Testis (tissue), 2 donors: ENCODE measurements at regions not wholly inside any gene's neighbourhood (a gene's known extent, or its start where the extent isn't known, plus 50 kb on each side); places are given as distances from the start of the nearest gene placed in this dataset.
A peak's percentile ranks its signal among the peaks of the same experiment; 100 is the strongest.

Experiments
- DNase-seq: peaks from one replicate; pipeline ENCODE4 v3.0.0-alpha.2; 2019
- H3K27ac ChIP-seq, 2 donors: fragments of 200-600 bp; sonication (generic); one replicate each; pipeline ENCODE4 v1.5.1; 2019
- H3K27me3 ChIP-seq: fragments of 200-600 bp; sonication (generic); one replicate; pipeline ENCODE4 v1.5.1; 2019
- H3K36me3 ChIP-seq: fragments of 200-600 bp; sonication (generic); one replicate; pipeline ENCODE4 v1.5.1; 2017; ENCODE audit warnings: low read depth; ENCODE audit errors: missing control alignments
- H3K4me1 ChIP-seq: fragments of 200-600 bp; sonication (generic); one replicate; pipeline ENCODE4 v1.5.1; 2019
- H3K4me3 ChIP-seq, 2 donors: fragments of 200-600 bp; sonication (generic); one replicate each; pipeline ENCODE4 v1.5.1; 2017 to 2019
- H3K9me3 ChIP-seq: fragments of 200-600 bp; sonication (generic); one replicate; pipeline ENCODE4 v1.5.1; 2017
- CTCF ChIP-seq, 3 experiments: fragments of 450-650 bp in 2 of 3; fragments of 200-600 bp in 1 of 3; sonication (generic) in 1 of 3; IDR thresholded peaks; one replicate each; pipeline ENCODE4 v1.5.1; 2016 to 2019; ENCODE audit warnings: antibody characterized with exemption in 3 of 3, mild to moderate bottlenecking in 2 of 3, moderate library complexity in 1 of 3
- POLR2A ChIP-seq: fragments of 450-650 bp; IDR thresholded peaks from one replicate; pipeline ENCODE4 v1.6.1; 2017; ENCODE audit warnings: antibody characterized with exemption, mild to moderate bottlenecking, moderate library complexity
- WGBS, 2 donors: methylation state at CpG; one replicate each; pipeline ENCODE4 v1.1.5; 2018; 5-methylcytosine and 5-hydroxymethylcytosine counted together
- intact Hi-C: fragments of 100-400 bp; cut with DNase I; formaldehyde crosslinking; loops from one replicate; pipeline ENCODE4 v1.15.1; 2023; ENCODE audit warnings: low total_unique reads

GRCh38 chr12:90254796-90255195 is 546.2 kb upstream of the ATP2B1 start:
- Histone ChIP-seq H3K36me3 (no peaks in the 10 kb centered on the region), H3K9me3 (no peaks in the 10 kb centered on the region), H3K27me3 (no peaks in the 10 kb centered on the region), H3K27ac (no peak overlapping the region), H3K4me1 (peaks cover 5% of the 10 kb centered on the region), H3K4me3 (no peak overlapping the region)
- intact Hi-C loops = loop anchor here (5.0 kb wide), 1 partner anchor 98 kb away; no protein-coding TSS in a partner anchor
- no peak for DNase-seq
- no peak for TF ChIP-seq POLR2A

GRCh38 chr12:90253674-90254181 is 545.1 kb upstream of the ATP2B1 start:
- intact Hi-C loops = no loop called here
- no peak for DNase-seq
- Histone ChIP-seq H3K4me3 (no peak overlapping the region), H3K36me3 (no peaks in the 10 kb centered on the region), H3K9me3 (no peaks in the 10 kb centered on the region), H3K4me1 (peaks cover 5% of the 10 kb centered on the region), H3K27me3 (no peaks in the 10 kb centered on the region), H3K27ac (no peak overlapping the region)
- TF ChIP-seq POLR2A = no peak
- no peak for TF ChIP-seq CTCF (IDR thresholded peaks at IDR 0.05)
- 47 to 53% methylated on average over 8 of the region's 8 CpGs for WGBS, 2 donors

GRCh38 chr12:90253136-90253535 is 544.5 kb upstream of the ATP2B1 start:
- intact Hi-C loops = no loop called here
- H3K4me3 ChIP-seq = no peak overlapping the region
- no peak overlapping the region for H3K27ac ChIP-seq
- TF ChIP-seq POLR2A = no peak
- peaks cover 5% of the 10 kb centered on the region for H3K4me1 ChIP-seq
- no peaks in the 10 kb centered on the region for H3K27me3 ChIP-seq
- no peaks in the 10 kb centered on the region for H3K9me3 ChIP-seq
- DNase-seq = no peak
- no peaks in the 10 kb centered on the region for H3K36me3 ChIP-seq
- WGBS, 2 donors = 77 to 81% methylated on average over 4 of the region's 4 CpGs

GRCh38 chr12:90250766-90251165 is 542.1 kb upstream of the ATP2B1 start:
- Histone ChIP-seq H3K4me1 (peaks cover 5% of the 10 kb centered on the region), H3K36me3 (no peaks in the 10 kb centered on the region), H3K9me3 (no peaks in the 10 kb centered on the region), H3K4me3 (no peak overlapping the region), H3K27ac (no peak overlapping the region), H3K27me3 (no peaks in the 10 kb centered on the region)
- peak; percentile 19 for DNase-seq
- intact Hi-C loops = no loop called here
- TF ChIP-seq POLR2A (no peak), CTCF (IDR thresholded peaks at IDR 0.05) (no peak)
- WGBS, 2 donors = 25 to 29% methylated on average over 3 of the region's 3 CpGs

- DNase-seq = no peak
- TF ChIP-seq POLR2A (no peak), CTCF (IDR thresholded peaks at IDR 0.05) (no peak)
- intact Hi-C loops = no loop called here
- Histone ChIP-seq H3K4me1 (peaks cover 5% of the 10 kb centered on the region), H3K27ac (no peak overlapping the region), H3K27me3 (no peaks in the 10 kb centered on the region), H3K4me3 (no peak overlapping the region), H3K9me3 (no peaks in the 10 kb centered on the region), H3K36me3 (no peaks in the 10 kb centered on the region)
- 59 to 69% methylated on average over 6 of the region's 6 CpGs for WGBS, 2 donors
These were observed 541.4 kb upstream of the ATP2B1 start for GRCh38 chr12:90250042-90250441.

- H3K27ac ChIP-seq = no peak overlapping the region
- intact Hi-C loops = no loop called here
- no peaks in the 10 kb centered on the region for H3K36me3 ChIP-seq
- DNase-seq = no peak
- peaks cover 5% of the 10 kb centered on the region for H3K4me1 ChIP-seq
- no peak overlapping the region for H3K4me3 ChIP-seq
- H3K9me3 ChIP-seq = no peaks in the 10 kb centered on the region
- TF ChIP-seq CTCF (IDR thresholded peaks at IDR 0.05) (no peak), POLR2A (no peak)
- H3K27me3 ChIP-seq = no peaks in the 10 kb centered on the region
These were observed 538.0 kb upstream of the ATP2B1 start for GRCh38 chr12:90246688-90247087.
